CD4-positive, alpha-beta T cell (primary cell): ENCODE measurements at regions not wholly inside any gene's neighbourhood (a gene's known extent, or its start where the extent isn't known, plus 50 kb on each side); places are given as distances from the start of the nearest gene placed in this dataset.

Source experiments
- ATAC-seq: fragments of 200-7000 bp; cut with Tn5 transposase; one replicate; pipeline ENCODE4 v1.10.0; 2022; ENCODE audit warnings: mild to moderate bottlenecking; ENCODE audit not compliant: poor library complexity
- CTCF ChIA-PET: fragments of 350-600 bp; sonication (Branson Sonifier 250); formaldehyde crosslinking; loops from one replicate; lab custom pipeline; 2021; ENCODE audit warnings: antibody characterized with exemption, inconsistent platforms; lab: Charles Lee
- POLR2A ChIA-PET: fragments of 350-600 bp; sonication (Branson Sonifier 250); formaldehyde crosslinking; loops from one replicate; lab custom pipeline; 2021; ENCODE audit warnings: antibody characterized with exemption, inconsistent platforms; lab: Charles Lee
- DNase-seq, 14 experiments: peaks; one replicate each; pipeline ENCODE4 v3.0.0-alpha.2; 2013 to 2020; ENCODE audit warnings: mixed read lengths in 2 of 14
- H3K27ac ChIP-seq, 2 donors: one replicate each; pipeline versions ENCODE4 v1.5.1 to v1.7.0; 2013; ENCODE audit warnings: low read length in 2 of 2, low read depth in 1 of 2, mild to moderate bottlenecking in 1 of 2
- H3K27me3 ChIP-seq, 2 experiments: 1 replicate in 1 of 2; 2 replicates in 1 of 2; pipeline versions ENCODE4 v1.6.1 to v1.7.0; 2013; ENCODE audit warnings: low read length in 2 of 2, control low read depth in 1 of 2, mild to moderate bottlenecking in 1 of 2, moderate library complexity in 1 of 2; ENCODE audit not compliant: insufficient read depth in 2 of 2, control insufficient read depth in 1 of 2
- H3K36me3 ChIP-seq: one replicate; pipeline ENCODE4 v1.6.1; 2013; ENCODE audit warnings: low read length, control low read depth; ENCODE audit not compliant: insufficient read depth
- H3K4me1 ChIP-seq: one replicate; pipeline ENCODE4 v1.6.1; 2013; ENCODE audit warnings: low read length, control low read depth; ENCODE audit not compliant: insufficient read depth
- H3K4me3 ChIP-seq: one replicate; pipeline ENCODE4 v1.5.1; 2013; ENCODE audit warnings: mild to moderate bottlenecking, low read length, moderate library complexity
- H3K9me3 ChIP-seq, 2 experiments: 1 replicate in 1 of 2; 2 replicates in 1 of 2; pipeline versions ENCODE4 v1.6.1 to v1.7.0; 2013; ENCODE audit warnings: low read length in 2 of 2, mild to moderate bottlenecking in 2 of 2, control low read depth in 1 of 2, moderate library complexity in 1 of 2; ENCODE audit not compliant: control insufficient read depth in 1 of 2, insufficient read depth in 1 of 2
- H3K27ac Mint-ChIP-seq: one replicate; pipeline ENCODE4 v1.8.0; 2020; ENCODE audit warnings: mixed read lengths
- H3K27me3 Mint-ChIP-seq: one replicate; pipeline ENCODE4 v1.8.0; 2021; ENCODE audit warnings: mixed read lengths
- H3K36me3 Mint-ChIP-seq: one replicate; pipeline ENCODE4 v1.8.0; 2021; ENCODE audit warnings: low read depth, mixed read lengths
- H3K4me1 Mint-ChIP-seq: one replicate; pipeline ENCODE4 v1.8.0; 2021; ENCODE audit warnings: low read depth, mixed read lengths
- H3K4me3 Mint-ChIP-seq: one replicate; pipeline ENCODE4 v1.8.0; 2020; ENCODE audit warnings: mild to moderate bottlenecking, mixed read lengths
- H3K9me3 Mint-ChIP-seq: one replicate; pipeline ENCODE4 v1.8.0; 2020; ENCODE audit warnings: mixed read lengths
- CTCF ChIP-seq: fragments of 200-600 bp; IDR thresholded peaks from one replicate; pipeline ENCODE4 v1.8.0; 2022; ENCODE audit warnings: antibody characterized with exemption, mild to moderate bottlenecking
- intact Hi-C, 2 experiments: fragments of 100-400 bp; cut with DNase I in 1 of 2; cut with micrococcal nuclease in 1 of 2; formaldehyde crosslinking; loops; one replicate each; pipeline versions ENCODE4 v1.15.1 to v1.9.0; 2023 to 2025; cut with DNase I, micrococcal nuclease

GRCh38 chr14:37851054-37851453 is 255.6 kb downstream of the TTC6 start:
- intact Hi-C loops, result no loop called here
- H3K9me3 Mint-ChIP-seq, result no peaks in the 10 kb centered on the region
- no peaks in the 10 kb centered on the region for H3K9me3 ChIP-seq

GRCh38 chr14:37855871-37856270 is 260.4 kb downstream of the TTC6 start:
- Mint-ChIP-seq H3K27me3 (peaks cover 6% of the 10 kb centered on the region), H3K4me3 (no peak overlapping the region)
- POLR2A ChIA-PET, result no interaction called here

More at GRCh38 chr14:37851054-37851453, 255.6 kb downstream of the TTC6 start:
- no peaks in the 10 kb centered on the region for H3K4me1 Mint-ChIP-seq
- no peak overlapping the region for H3K27ac Mint-ChIP-seq
- H3K4me3 Mint-ChIP-seq, result no peak overlapping the region
- Histone ChIP-seq H3K4me1 (no peaks in the 10 kb centered on the region), H3K36me3 (no peaks in the 10 kb centered on the region), H3K27me3 (no peaks in the 10 kb centered on the region), H3K27ac (no peak overlapping the region), H3K4me3 (no peak overlapping the region)
- no peaks in the 10 kb centered on the region for H3K27me3 Mint-ChIP-seq
- ChIA-PET CTCF (no interaction called here), POLR2A (no interaction called here)
- no peak for DNase-seq
- TF ChIP-seq CTCF, result no peak
- no peak for ATAC-seq
- no peaks in the 10 kb centered on the region for H3K36me3 Mint-ChIP-seq

GRCh38 chr14:37857774-37858266 is 262.4 kb downstream of the TTC6 start:
- Histone ChIP-seq H3K4me3 (no peak overlapping the region), H3K9me3 (no peaks in the 10 kb centered on the region), H3K27ac (no peak overlapping the region), H3K4me1 (no peaks in the 10 kb centered on the region), H3K27me3 (no peaks in the 10 kb centered on the region), H3K36me3 (no peaks in the 10 kb centered on the region)
- H3K4me3 Mint-ChIP-seq, result no peak overlapping the region
- peaks cover 3% of the 10 kb centered on the region for H3K9me3 Mint-ChIP-seq
- peaks cover 6% of the 10 kb centered on the region for H3K27me3 Mint-ChIP-seq
- ChIA-PET CTCF (no interaction called here), POLR2A (no interaction called here)
- H3K27ac Mint-ChIP-seq, result no peak overlapping the region
- no peaks in the 10 kb centered on the region for H3K4me1 Mint-ChIP-seq
- DNase-seq, result no peak
- intact Hi-C loops, result no loop called here
- no peak for TF ChIP-seq CTCF
- no peaks in the 10 kb centered on the region for H3K36me3 Mint-ChIP-seq
- no peak for ATAC-seq

More at GRCh38 chr14:37855871-37856270, 260.4 kb downstream of the TTC6 start:
- H3K9me3 ChIP-seq, result no peaks in the 10 kb centered on the region
- Mint-ChIP-seq H3K27ac (no peak overlapping the region), H3K4me1 (no peaks in the 10 kb centered on the region), H3K9me3 (no peaks in the 10 kb centered on the region), H3K36me3 (no peaks in the 10 kb centered on the region)
- H3K36me3 ChIP-seq, result no peaks in the 10 kb centered on the region
- no peak for TF ChIP-seq CTCF
- CTCF ChIA-PET, result no interaction called here
- intact Hi-C loops, result no loop called here
- ATAC-seq (no peak), DNase-seq (no peak)
- no peak overlapping the region for H3K4me3 ChIP-seq
- no peaks in the 10 kb centered on the region for H3K27me3 ChIP-seq
- H3K4me1 ChIP-seq, result no peaks in the 10 kb centered on the region
- no peak overlapping the region for H3K27ac ChIP-seq
